Liver (tissue), 8 donors: ENCODE measurements at regions not wholly inside any gene's neighbourhood (a gene's known extent, or its start where the extent isn't known, plus 50 kb on each side); places are given as distances from the start of the nearest gene placed in this dataset.

ENCODE experiments used
- DNase-seq: peaks from one replicate; pipeline ENCODE4 v3.0.0-alpha.2; 2017; ENCODE audit warnings: low spot score
- H3K27ac ChIP-seq, 2 donors: one replicate each; pipeline ENCODE4 v1.7.0; 2013; ENCODE audit warnings: inconsistent platforms in 2 of 2, low read length in 2 of 2, control low read depth in 1 of 2, low read depth in 1 of 2, mild to moderate bottlenecking in 1 of 2
- H3K27me3 ChIP-seq, 4 donors: one replicate each; pipeline versions ENCODE4 v1.6.1 to v1.7.0; 2013; ENCODE audit warnings: low read length in 3 of 4, inconsistent platforms in 1 of 4, mild to moderate bottlenecking in 1 of 4, moderate library complexity in 1 of 4; ENCODE audit not compliant: control insufficient read depth in 4 of 4, insufficient read depth in 4 of 4
- H3K36me3 ChIP-seq, 4 donors: one replicate each; pipeline versions ENCODE4 v1.6.1 to v1.7.0; 2013; ENCODE audit warnings: low read length in 3 of 4, mild to moderate bottlenecking in 3 of 4, low read depth in 1 of 4, moderate library complexity in 1 of 4; ENCODE audit not compliant: control insufficient read depth in 4 of 4, insufficient read depth in 3 of 4
- H3K4me1 ChIP-seq, 4 donors: one replicate each; pipeline versions ENCODE4 v1.6.1 to v1.7.0; 2013; ENCODE audit warnings: low read length in 3 of 4, mild to moderate bottlenecking in 3 of 4, moderate library complexity in 1 of 4; ENCODE audit not compliant: control insufficient read depth in 4 of 4, insufficient read depth in 4 of 4
- H3K4me3 ChIP-seq, 3 donors: one replicate each; pipeline versions ENCODE4 v1.6.1 to v1.7.0; 2013; ENCODE audit warnings: low read length in 3 of 3, control low read depth in 1 of 3, low read depth in 1 of 3, mild to moderate bottlenecking in 1 of 3
- H3K9ac ChIP-seq, 2 donors: one replicate each; pipeline ENCODE4 v1.7.0; 2013; ENCODE audit warnings: low read length in 2 of 2, mild to moderate bottlenecking in 2 of 2, moderate library complexity in 2 of 2, control low read depth in 1 of 2, low read depth in 1 of 2
- H3K9me3 ChIP-seq, 4 donors: one replicate each; pipeline versions ENCODE4 v1.6.1 to v1.7.0; 2013; ENCODE audit warnings: low read length in 3 of 4; ENCODE audit not compliant: control insufficient read depth in 4 of 4
- ATF3 ChIP-seq: IDR thresholded peaks from 2 replicates; pipeline ENCODE4 v1.6.1; 2016; ENCODE audit warnings: antibody characterized with exemption
- CTCF ChIP-seq: fragments of 150-350 bp; IDR thresholded peaks from 2 replicates; pipeline ENCODE4 v1.5.1; 2017; ENCODE audit warnings: improper control_type of control experiment, low read depth, low read length; ENCODE audit not compliant: missing input control
- EGR1 ChIP-seq, 2 donors: IDR thresholded peaks; 2 replicates each; pipeline ENCODE4 v1.6.1; 2016 to 2018; ENCODE audit warnings: antibody characterized with exemption in 2 of 2, low read depth in 2 of 2
- FOXA1 ChIP-seq: IDR thresholded peaks from 2 replicates; pipeline ENCODE4 v1.6.1; 2016; ENCODE audit warnings: antibody characterized with exemption
- FOXA2 ChIP-seq: IDR thresholded peaks from 2 replicates; pipeline ENCODE4 v1.6.1; 2016; ENCODE audit warnings: antibody characterized with exemption
- GABPA ChIP-seq, 2 donors: IDR thresholded peaks in 1 of 2; conservative IDR thresholded peaks in 1 of 2; 2 replicates each; pipeline ENCODE4 v1.6.1; 2016; ENCODE audit warnings: antibody characterized with exemption in 2 of 2, mild to moderate bottlenecking in 1 of 2, moderate library complexity in 1 of 2
- HNF4A ChIP-seq, 2 donors: conservative IDR thresholded peaks; 2 replicates each; pipeline ENCODE4 v1.6.1; 2016; ENCODE audit warnings: antibody characterized with exemption in 2 of 2, mild to moderate bottlenecking in 2 of 2
- HNF4G ChIP-seq: IDR thresholded peaks from 2 replicates; pipeline ENCODE4 v1.6.1; 2016; ENCODE audit warnings: antibody characterized with exemption
- JUND ChIP-seq, 2 donors: IDR thresholded peaks; 2 replicates each; pipeline ENCODE4 v1.6.1; 2016; ENCODE audit warnings: antibody characterized with exemption in 2 of 2
- MAX ChIP-seq: IDR thresholded peaks from 2 replicates; pipeline ENCODE4 v1.6.1; 2016; ENCODE audit warnings: antibody characterized with exemption
- RAD21 ChIP-seq, 2 donors: IDR thresholded peaks; 2 replicates each; pipeline ENCODE4 v1.6.1; 2016; ENCODE audit warnings: antibody characterized with exemption in 2 of 2, mild to moderate bottlenecking in 2 of 2
- REST ChIP-seq: IDR thresholded peaks from 2 replicates; pipeline ENCODE4 v1.6.1; 2016; ENCODE audit warnings: antibody characterized with exemption, mild to moderate bottlenecking
- RXRA ChIP-seq, 2 donors: IDR thresholded peaks; 2 replicates each; pipeline ENCODE4 v1.6.1; 2017 to 2018; ENCODE audit warnings: antibody characterized with exemption in 2 of 2, mild to moderate bottlenecking in 1 of 2
- SP1 ChIP-seq: IDR thresholded peaks from 2 replicates; pipeline ENCODE4 v1.6.1; 2018; ENCODE audit warnings: antibody characterized with exemption, mild to moderate bottlenecking
- TAF1 ChIP-seq: conservative IDR thresholded peaks from 2 replicates; pipeline ENCODE4 v1.6.1; 2016; ENCODE audit warnings: antibody characterized with exemption, mild to moderate bottlenecking
- YY1 ChIP-seq: IDR thresholded peaks from 2 replicates; pipeline ENCODE4 v1.6.1; 2016; ENCODE audit warnings: antibody characterized with exemption, mild to moderate bottlenecking
- ZBTB33 ChIP-seq: IDR thresholded peaks from 2 replicates; pipeline ENCODE4 v1.6.1; 2016; ENCODE audit warnings: antibody characterized with exemption
- WGBS: extraction: QIAGEN DNeasy Blood & Tissue Kit; methylation state at CpG from one replicate; pipeline ENCODE4 v1.1.7; 2013; 5-methylcytosine and 5-hydroxymethylcytosine counted together
- donor health status: healthy.
- donor health status: healthy.
- donor health status: healthy.
- donor health status: healthy.
- donor health status: healthy.

- no peak for TF ChIP-seq GABPA (IDR thresholded peaks at IDR 0.05 in 1 of 2, conservative IDR thresholded peaks at IDR 0.05 in 1 of 2)
Measured at GRCh38 chr6:11387707-11388430, 149.7 kb upstream of the TMEM170B start (continued).

GRCh38 chr6:11386726-11387125 is 150.8 kb upstream of the TMEM170B start:
- H3K4me1 ChIP-seq = no peaks in the 10 kb centered on the region
- H3K36me3 ChIP-seq = no peaks in the 10 kb centered on the region
- no peak for DNase-seq
- no peaks in the 10 kb centered on the region for H3K9me3 ChIP-seq
- H3K27ac ChIP-seq = no peak overlapping the region
- no peak overlapping the region for H3K4me3 ChIP-seq
- no peak overlapping the region for H3K9ac ChIP-seq
- 47% methylated on average over 2 of the region's 2 CpGs for WGBS
- TF ChIP-seq JUND (IDR thresholded peaks at IDR 0.05) = no peak
- no peak for TF ChIP-seq FOXA2
- TF ChIP-seq ZBTB33 = no peak
- TF ChIP-seq HNF4G = no peak
- no peak for TF ChIP-seq TAF1
- no peak for TF ChIP-seq MAX
- TF ChIP-seq REST = no peak
- TF ChIP-seq EGR1 (IDR thresholded peaks at IDR 0.05; ENCODE audit: low read depth in 2 of 2) = no peak
- no peak for TF ChIP-seq RXRA (IDR thresholded peaks at IDR 0.05)
- no peak for TF ChIP-seq HNF4A (conservative IDR thresholded peaks at IDR 0.05)
- no peak for TF ChIP-seq RAD21 (IDR thresholded peaks at IDR 0.05)
- no peak for TF ChIP-seq CTCF
- no peaks in the 10 kb centered on the region for H3K27me3 ChIP-seq

GRCh38 chr6:11386323-11386722 is 151.2 kb upstream of the TMEM170B start:
- Histone ChIP-seq H3K27me3 (no peaks in the 10 kb centered on the region), H3K27ac (no peak overlapping the region), H3K9me3 (no peaks in the 10 kb centered on the region), H3K36me3 (no peaks in the 10 kb centered on the region), H3K4me1 (no peaks in the 10 kb centered on the region), H3K9ac (no peak overlapping the region), H3K4me3 (no peak overlapping the region)
- WGBS = 83% methylated on average over 4 of the region's 4 CpGs
- TF ChIP-seq FOXA1 (no peak), YY1 (no peak), EGR1 (IDR thresholded peaks at IDR 0.05; ENCODE audit: low read depth in 2 of 2) (no peak), ATF3 (no peak), SP1 (no peak)
- DNase-seq = no peak
